ENCODE measurements at regions not wholly inside any gene's neighbourhood (a gene's known extent, or its start where the extent isn't known, plus 50 kb on each side); places are given as distances from the start of the nearest gene placed in this dataset.

GRCh38 chrX:39725928-39726619 is 371.7 kb downstream of the BCOR start:
- DNase-seq: no peak

GRCh38 chrX:39726771-39727170 is 371.0 kb downstream of the BCOR start:
- DNase-seq: no peak

DNA sequence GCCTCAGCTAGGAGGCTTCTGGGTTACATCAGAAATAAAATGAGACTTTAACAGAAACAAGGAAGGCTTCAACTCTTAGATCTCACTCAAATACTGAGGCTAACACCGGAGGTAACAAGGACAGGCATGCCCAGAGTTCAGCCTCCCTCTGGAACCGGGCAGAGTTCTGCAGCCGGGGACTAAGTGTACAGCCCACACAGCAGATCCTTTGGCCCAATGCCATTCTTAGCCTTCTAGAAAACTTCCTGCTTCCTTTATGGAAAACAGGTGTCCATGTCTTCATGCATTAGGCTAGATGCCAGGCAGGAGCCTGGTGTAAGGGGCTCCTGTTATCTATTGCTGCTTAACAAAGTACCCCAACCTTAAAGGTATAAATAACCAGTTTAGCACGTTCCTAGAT is 369.7 kb downstream of the BCOR start:
- no peak for DNase-seq

- DNase-seq: no peak
These were observed 368.7 kb downstream of the BCOR start for GRCh38 chrX:39728852-39729598.

DNA sequence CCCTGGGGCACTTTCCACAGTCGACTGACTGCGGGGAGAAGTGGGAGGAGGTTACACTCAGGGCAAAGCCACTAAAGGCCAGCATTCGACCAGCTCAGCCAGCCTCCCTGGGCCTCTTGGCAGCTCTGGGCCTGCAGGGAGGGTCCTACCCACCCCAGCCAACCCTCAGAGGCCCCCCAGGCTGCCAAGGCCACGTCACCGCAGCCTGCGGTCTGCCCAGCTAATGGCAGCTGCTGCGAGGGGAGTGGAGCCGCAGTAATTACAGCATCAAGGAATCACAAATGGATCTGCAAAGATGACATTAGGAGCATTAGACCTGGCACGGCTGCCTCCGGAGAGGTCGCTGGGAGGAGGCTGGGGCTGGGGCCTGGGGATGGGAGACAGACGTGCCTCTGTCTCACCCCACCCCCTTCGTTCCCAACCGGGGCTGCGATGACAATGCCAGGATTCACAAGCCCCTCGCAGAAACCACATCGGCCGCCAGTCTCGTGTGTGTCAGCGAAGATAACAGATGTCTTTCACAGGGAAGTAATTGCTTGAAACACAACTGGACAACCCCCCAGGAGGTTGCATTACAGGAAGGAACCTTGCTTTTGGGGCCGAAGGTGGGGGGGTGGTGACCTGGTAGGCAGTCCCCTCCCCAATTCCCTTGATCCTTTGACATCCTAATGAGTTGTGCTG is 367.6 kb downstream of the BCOR start:
- no peak for DNase-seq

GRCh38 chrX:39730662-39731329 is 367.0 kb downstream of the BCOR start:
- peak; percentile 40 for DNase-seq

GRCh38 chrX:39731330-39731667 is 366.5 kb downstream of the BCOR start:
- no peak for DNase-seq

GRCh38 chrX:39731735-39732134 is 366.0 kb downstream of the BCOR start:
- DNase-seq: no peak

- DNase-seq: no peak
These were observed 364.0 kb downstream of the BCOR start for GRCh38 chrX:39733745-39734144.

DNA sequence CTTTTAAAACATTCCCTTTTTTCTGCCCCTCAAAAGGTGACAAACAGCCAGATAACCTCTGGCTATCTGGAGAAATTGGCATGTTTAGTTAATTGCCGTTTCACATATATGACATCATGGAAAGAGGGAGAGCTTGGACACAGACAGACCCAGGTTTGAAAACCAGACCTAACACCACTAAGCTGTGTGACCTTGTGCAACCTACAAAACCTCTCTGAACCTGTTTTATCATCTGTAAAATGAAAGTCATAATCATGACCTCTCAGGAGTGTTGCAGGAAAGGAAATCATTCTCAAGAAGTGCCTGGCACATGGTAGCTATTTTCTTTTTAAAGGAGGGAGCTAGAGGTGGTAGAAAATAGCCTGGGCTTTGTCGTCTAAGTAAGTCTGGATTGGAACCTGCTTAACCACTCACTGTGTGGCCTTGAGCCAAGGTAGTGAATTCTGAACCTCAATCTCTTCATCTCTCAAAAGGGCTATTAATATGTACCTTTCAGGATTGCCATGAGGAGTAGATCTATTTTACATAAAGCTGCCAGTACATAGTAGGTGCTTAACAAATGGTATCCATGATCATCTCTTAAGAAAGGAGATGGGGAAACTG is 363.5 kb downstream of the BCOR start:
- no peak for DNase-seq

DNA sequence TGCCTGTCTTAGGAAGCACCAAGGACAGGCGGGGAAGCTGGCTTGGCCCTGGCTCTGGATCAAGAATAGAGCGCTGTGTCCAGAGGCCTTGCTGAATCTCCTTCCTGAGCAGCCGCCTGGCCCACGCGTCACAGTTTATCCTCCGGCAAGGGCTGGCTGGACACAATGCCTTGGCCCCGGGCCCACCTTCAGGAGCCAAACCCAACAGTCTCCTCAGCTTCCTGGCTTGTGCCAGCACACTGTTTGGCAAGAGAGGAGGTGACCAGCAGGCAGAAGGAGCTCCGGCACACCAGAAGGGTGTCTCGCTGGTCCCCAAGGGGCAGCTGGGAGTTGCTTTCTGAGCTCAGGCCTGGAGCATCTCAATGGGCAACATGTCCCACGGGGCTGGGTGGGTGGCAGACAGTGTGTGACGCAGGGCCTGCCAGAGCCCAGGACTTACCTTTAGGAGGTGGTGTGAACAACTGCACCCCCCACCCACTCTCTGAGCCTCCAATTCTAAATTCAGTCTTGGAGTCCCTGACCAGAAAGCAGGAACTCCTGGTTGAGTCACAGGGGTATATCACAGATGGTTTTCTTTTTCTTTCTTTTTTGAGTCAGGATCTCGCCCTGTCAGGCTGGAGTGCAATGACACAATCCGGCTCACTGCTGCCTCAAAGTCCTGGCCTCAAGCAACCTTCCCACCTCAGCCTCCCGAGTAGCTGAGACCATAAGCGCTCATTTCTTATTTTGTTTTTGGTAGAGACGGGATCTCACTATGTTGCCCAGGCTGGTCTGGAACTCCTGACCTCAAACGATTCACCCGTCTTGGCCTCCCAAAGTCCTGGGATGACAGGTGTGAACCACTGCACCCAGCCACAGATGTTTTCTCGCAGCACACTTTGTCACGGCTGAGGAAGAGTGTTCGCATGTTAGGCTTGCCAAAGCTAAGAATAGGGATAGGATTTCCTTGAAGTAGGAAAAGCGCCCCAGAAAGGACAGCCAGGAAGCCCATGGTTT is 361.2 kb downstream of the BCOR start:
- no peak for DNase-seq

GRCh38 chrX:39739585-39739984 is 358.2 kb downstream of the BCOR start:
- DNase-seq: no peak

- no peak for DNase-seq
These were observed 357.7 kb downstream of the BCOR start for GRCh38 chrX:39740078-39740477.

- DNase-seq: no peak
These were observed 355.9 kb downstream of the BCOR start for GRCh38 chrX:39741904-39742303.

DNA sequence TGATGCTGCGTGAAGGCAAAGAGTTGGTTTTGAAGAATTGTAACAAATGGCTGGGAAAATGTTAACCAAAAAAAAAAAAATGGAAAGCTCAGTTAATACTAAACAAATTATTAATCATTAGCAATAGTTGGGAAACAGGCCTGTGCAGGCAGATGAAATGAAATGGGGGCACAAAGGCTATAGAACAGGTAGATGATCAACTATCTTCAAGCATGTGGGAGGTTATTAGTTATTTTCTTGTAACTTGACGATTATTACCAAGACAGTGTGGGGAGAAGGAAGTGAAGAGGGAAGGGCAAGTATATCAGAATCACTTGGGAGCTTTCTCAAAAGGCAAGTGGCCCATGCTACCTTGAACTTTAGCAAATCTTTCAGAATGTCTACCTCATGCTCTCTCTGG is 351.9 kb downstream of the BCOR start:
- DNase-seq: no peak

- no peak for DNase-seq
These were observed 348.6 kb downstream of the BCOR start for GRCh38 chrX:39749135-39749534.

GRCh38 chrX:39749728-39750127 is 348.0 kb downstream of the BCOR start:
- DNase-seq: no peak

- DNase-seq: no peak
These were observed 347.4 kb downstream of the BCOR start for GRCh38 chrX:39750256-39750790.

DNA sequence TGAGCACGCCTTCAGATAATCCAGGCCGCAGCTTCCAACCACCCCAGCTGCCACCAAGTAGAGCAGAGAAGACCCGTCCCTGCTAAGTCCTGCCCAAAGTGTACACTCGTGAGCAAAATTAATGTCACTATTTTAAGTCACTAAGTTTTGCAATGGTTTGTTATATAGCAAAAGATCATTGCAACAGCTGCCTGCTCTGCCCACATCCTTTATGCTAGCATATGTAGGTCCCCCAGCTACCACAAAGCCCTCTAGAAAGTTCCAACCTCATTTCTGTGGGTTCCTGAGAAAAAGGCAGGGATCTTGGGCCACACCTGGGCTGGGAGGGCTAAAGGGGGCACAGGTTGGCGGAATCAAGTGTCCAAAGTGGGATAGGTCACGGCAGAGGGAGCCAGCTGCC is 346.9 kb downstream of the BCOR start:
- DNase-seq: no peak

- DNase-seq: peak; percentile 71
These were observed 344.9 kb downstream of the BCOR start for GRCh38 chrX:39752815-39753214.

DNA sequence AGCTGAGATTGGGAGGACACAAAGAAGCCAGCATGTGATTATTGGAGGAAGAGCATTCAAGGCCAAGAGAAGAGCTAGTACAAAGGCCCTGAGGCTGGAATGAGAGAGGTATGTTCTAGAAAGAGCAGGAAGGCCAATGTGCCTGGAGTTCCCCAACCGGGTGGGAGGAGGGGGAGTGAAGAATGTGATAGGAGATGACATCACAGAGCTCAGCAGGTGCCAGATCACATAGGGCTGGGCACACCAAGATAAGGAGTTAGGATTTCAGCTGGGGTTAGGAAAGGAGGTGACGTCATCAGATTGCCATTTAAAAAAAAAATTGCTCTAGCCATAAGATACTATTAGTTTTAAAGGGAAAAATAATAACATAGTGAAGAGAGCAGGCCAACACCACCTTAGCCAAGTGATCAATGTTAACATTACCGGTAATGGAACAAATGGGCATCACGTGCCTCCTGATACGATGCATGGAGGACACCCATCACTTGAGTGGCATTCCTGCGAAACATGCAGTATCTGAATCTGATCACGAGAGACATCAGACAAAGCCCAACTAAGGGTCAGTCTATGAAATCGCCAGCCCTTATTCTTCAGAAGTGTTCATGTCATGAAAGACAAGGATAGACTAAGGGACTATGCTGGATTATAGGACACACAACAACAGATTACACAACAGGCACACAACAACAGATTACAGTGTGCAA is 344.3 kb downstream of the BCOR start:
- DNase-seq: no peak
